Ovary (tissue), 3 donors: ENCODE measurements at regions not wholly inside any gene's neighbourhood (a gene's known extent, or its start where the extent isn't known, plus 50 kb on each side); places are given as distances from the start of the nearest gene placed in this dataset.
"Not testable (repeated sequence)": the region's sequence is repeated elsewhere in the genome, so short reads cannot be mapped to it uniquely, and the experiment has no call there.

Experiments used
- CTCF ChIP-seq, 3 donors: fragments of 450-650 bp in 2 of 3; fragments of 200-600 bp in 1 of 3; IDR thresholded peaks; one replicate each; pipeline versions ENCODE4 v1.5.1 to v1.8.0; 2016 to 2022; ENCODE audit warnings: antibody characterized with exemption in 3 of 3, mild to moderate bottlenecking in 1 of 3
- EP300 ChIP-seq: sonication (generic); formaldehyde crosslinking; IDR thresholded peaks from one replicate; pipeline ENCODE4 v1.6.1; 2017; ENCODE audit warnings: antibody characterized with exemption
- POLR2A ChIP-seq: fragments of 450-650 bp; IDR thresholded peaks from one replicate; pipeline ENCODE4 v1.6.1; 2017; ENCODE audit warnings: antibody characterized with exemption, mild to moderate bottlenecking, moderate library complexity
- donor health status: DM: no; HTN: no; CAD: no.

DNA sequence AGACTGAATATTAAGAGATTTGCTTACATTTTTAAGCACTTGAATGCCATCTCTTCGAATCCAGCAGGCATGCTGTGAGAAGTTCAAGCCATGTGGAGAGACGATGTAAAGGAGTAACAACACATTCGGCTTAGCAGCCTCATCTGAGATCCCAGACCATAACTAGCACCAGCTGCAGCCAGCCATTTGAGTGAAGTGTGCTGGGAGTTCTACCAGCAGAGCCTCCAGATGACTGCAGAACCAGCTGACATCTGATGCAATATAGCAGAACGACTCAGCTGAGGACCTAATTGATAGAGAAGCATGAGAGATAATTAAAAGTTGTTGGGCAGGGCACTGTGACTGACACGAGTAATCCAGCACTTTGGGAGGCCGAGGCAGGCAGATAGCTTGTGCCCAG, 98.2 kb upstream of the NOX4 start:
- not testable (repeated sequence) for TF ChIP-seq CTCF (IDR thresholded peaks at IDR 0.05); POLR2A; EP300
